CD4-positive, alpha-beta T cell treated with Interleukin-2 at 100 ng/mL for 4 hours (primary cell): ENCODE measurements at regions not wholly inside any gene's neighbourhood (a gene's known extent, or its start where the extent isn't known, plus 50 kb on each side); places are given as distances from the start of the nearest gene placed in this dataset.

Experiments
- DNase-seq: peaks from one replicate; pipeline ENCODE4 v3.0.0-alpha.2; 2020; ENCODE audit warnings: low spot score

- DNase-seq: no peak
These were observed 409.5 kb upstream of the ADGRL3 start for GRCh38 chr4:60790608-60791007.

GRCh38 chr4:60794372-60794771 lies 405.8 kb upstream of the ADGRL3 start:
- DNase-seq: no peak

GRCh38 chr4:60799214-60799613 lies 400.9 kb upstream of the ADGRL3 start:
- no peak for DNase-seq

- DNase-seq: no peak
These were observed 399.4 kb upstream of the ADGRL3 start for GRCh38 chr4:60800701-60801100.

GRCh38 chr4:60805500-60806313 lies 394.4 kb upstream of the ADGRL3 start:
- no peak for DNase-seq

GRCh38 chr4:60808726-60809485 lies 391.2 kb upstream of the ADGRL3 start:
- no peak for DNase-seq

GRCh38 chr4:60809486-60809800 lies 390.7 kb upstream of the ADGRL3 start:
- no peak for DNase-seq

GRCh38 chr4:60812811-60813210 lies 387.3 kb upstream of the ADGRL3 start:
- no peak for DNase-seq

- no peak for DNase-seq
These were observed 385.6 kb upstream of the ADGRL3 start for GRCh38 chr4:60814549-60814948.

- no peak for DNase-seq
These were observed 382.5 kb upstream of the ADGRL3 start for GRCh38 chr4:60817609-60818008.

GRCh38 chr4:60822986-60823385 lies 377.1 kb upstream of the ADGRL3 start:
- no peak for DNase-seq

GRCh38 chr4:60840020-60840419 lies 360.1 kb upstream of the ADGRL3 start:
- no peak for DNase-seq

- DNase-seq: no peak
These were observed 353.4 kb upstream of the ADGRL3 start for GRCh38 chr4:60846678-60847077.

- DNase-seq: no peak
These were observed 352.5 kb upstream of the ADGRL3 start for GRCh38 chr4:60847614-60848013.

GRCh38 chr4:60857130-60857753 lies 342.9 kb upstream of the ADGRL3 start:
- DNase-seq: no peak

GRCh38 chr4:60863442-60863841 lies 336.7 kb upstream of the ADGRL3 start:
- DNase-seq: no peak

GRCh38 chr4:60865273-60865672 lies 334.9 kb upstream of the ADGRL3 start:
- no peak for DNase-seq

- DNase-seq: no peak
These were observed 331.7 kb upstream of the ADGRL3 start for GRCh38 chr4:60868232-60868960.

- no peak for DNase-seq
These were observed 320.9 kb upstream of the ADGRL3 start for GRCh38 chr4:60879135-60879701.

GRCh38 chr4:60884587-60884986 lies 315.5 kb upstream of the ADGRL3 start:
- DNase-seq: no peak

GRCh38 chr4:60885011-60885410 lies 315.1 kb upstream of the ADGRL3 start:
- no peak for DNase-seq

- no peak for DNase-seq
These were observed 309.4 kb upstream of the ADGRL3 start for GRCh38 chr4:60890743-60891142.
